T-helper 2 cell treated with Interferon-gamma antibody and Interleukin-4, amounts not matched to agents 100 ng/mL and 5 ng/mL, for 36 hours (primary cell): ENCODE measurements at regions not wholly inside any gene's neighbourhood (a gene's known extent, or its start where the extent isn't known, plus 50 kb on each side); places are given as distances from the start of the nearest gene placed in this dataset.

Experiments
- intact Hi-C: fragments of 100-400 bp; cut with micrococcal nuclease; formaldehyde crosslinking; loops from one replicate; pipeline ENCODE4 v1.15.1; 2023

DNA sequence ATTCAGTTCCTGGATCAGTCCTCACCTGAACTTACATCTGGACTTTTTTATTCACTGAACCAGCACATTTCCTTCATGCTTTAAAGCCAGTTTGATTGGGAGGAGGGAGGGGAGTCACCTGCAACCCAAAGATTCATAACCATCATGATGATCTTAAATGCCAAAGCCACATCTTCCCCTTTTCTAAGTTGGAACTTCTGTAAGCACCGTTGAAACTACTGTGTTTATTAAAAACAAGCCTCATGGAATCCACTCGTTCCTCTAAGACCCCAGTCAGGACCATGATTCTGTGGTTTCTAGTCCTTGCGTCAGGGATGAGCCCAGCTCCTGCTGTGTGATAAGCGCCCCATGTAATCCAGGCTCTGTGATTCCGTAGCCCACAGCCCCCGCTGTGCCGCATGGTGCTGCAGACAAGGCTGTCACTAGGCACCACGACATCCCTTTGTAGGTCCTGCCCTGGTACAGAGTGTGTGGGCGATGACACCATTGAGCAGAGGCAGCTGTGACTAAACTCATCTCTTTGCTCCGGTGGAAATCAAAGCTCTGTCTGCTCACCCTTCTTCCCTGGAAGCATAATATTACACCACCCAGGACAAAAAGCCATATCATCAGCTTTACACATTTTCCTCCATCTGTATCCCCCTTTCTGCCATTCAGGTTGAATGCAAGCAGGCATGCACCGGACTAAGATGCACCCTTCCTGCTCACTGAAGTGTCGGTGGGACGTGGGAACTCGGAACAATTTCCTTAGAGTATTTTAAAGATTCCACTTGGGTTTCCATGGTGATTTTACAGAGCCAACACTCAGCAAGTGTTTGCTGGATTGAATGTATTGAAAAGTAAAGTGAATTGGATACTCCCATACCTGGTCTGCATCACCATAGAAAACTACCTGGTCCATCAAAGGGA lies 132.0 kb upstream of the FSTL4 start:
- intact Hi-C loops: no loop called here

DNA sequence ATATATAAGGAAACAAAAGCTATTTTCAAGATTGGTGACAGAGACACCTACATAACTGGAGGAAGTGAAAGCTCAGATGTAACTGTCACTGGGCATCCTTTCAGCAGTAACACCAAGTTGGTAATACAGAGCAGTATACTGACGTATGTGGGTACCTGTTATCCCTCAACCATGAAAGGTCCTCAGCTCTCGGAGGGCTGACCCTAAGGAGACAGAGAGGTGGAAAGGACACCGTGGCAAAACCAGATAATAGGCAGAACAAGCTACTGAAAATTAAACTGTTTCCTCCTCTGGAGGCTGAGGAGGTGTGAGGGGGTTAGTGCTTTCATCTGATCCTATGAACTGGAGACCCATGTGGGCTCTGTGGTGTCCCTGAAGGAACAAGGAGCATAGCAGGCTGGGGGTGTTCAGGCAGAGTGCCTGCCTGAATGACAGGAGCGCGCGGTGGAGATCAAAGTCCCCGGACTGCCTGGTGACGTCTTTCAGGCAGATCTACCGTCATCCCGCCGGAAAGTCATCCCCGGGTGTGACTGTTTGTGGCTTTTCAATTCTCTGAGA lies 130.2 kb upstream of the FSTL4 start:
- intact Hi-C loops: no loop called here

DNA sequence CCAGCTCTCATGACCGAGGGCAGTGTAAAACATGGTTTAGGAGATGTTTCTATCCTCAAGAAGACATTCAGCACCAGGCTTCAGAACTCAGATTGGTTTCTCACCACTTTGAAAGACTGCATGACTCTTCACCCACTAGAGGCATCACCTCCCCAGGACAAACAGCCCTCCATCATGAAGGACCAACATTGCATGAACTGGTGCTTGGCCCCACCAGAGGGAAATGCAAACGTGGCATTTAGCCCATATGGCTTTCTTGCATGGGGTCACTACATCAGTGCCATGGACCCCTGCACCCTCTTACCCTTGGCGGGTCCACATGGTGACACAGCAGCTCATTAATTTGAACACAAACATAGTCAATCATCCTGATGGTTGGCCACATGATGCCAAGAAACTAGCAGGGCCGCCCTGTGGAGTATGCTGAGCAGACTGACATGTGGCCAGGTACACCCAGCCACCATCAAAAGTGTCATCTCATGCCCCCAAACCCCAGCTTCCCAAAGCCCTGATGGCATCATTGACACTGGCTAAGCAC lies 129.5 kb upstream of the FSTL4 start:
- intact Hi-C loops: no loop called here

DNA sequence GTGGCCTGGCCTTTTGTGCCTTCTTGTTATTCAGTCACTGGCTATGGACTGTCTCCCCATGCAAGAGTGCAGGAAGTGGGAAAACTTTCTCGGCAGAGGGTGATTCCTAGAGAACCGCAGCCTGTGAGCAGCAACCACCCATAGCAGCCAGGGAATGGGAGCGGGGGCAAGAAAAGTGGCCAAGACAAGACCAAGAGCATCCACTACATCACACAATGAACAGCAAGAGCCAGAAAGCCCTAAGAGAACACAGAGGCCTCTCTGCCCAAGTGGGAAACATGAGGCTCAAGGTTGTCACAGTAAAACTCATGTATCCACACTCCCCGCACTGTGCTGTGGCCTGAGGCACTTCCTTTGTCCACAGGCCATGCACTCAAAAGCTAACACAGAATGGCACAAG lies 129.1 kb upstream of the FSTL4 start:
- intact Hi-C loops: no loop called here

DNA sequence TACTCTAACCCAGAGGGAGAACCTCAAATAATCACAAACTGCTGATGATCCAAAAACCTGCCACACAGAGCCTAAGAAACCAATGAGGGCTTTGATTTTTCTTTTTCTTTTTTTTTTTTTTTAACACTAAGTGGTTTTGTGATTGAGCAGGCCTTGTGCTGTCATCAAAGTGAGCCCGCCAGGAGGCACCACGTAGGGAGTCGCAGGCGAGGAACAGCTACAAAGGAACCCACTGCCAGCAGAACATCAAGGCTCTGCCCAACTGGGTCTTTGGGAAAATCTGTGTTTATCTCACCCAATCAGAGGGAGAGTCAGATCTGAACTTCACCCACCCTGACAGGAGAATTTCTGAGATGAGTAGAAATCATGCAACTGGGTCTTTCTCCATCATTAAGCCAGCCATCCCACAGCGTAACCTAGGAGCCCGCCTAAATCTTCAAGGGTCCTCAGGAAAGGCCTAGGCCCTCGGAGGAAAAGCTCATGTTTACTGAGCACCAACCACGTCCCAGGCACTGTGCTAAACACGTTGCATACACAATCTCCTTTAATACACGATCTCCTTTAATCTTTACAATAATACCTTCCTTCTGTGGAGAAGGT lies 126.9 kb upstream of the FSTL4 start:
- intact Hi-C loops: no loop called here

DNA sequence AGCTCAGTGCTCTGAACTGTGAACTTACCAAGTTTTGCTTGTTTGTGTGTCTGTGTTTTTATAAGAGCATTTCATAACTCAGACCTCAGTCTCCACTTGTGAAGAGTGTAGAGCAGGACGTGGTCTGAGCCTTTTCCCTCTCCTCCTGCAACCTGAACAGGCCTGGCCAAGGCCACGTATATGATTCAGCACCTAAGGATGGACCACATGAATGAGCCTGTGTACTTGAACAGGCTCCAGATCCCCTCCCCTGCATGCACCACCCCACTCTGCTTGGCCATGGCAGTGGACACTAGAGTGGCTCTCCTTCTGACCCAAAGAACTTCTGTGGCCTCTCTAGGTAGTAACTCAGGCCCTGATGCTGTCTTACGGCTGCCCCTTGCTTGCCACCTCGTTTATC lies 125.9 kb upstream of the FSTL4 start:
- intact Hi-C loops: no loop called here

DNA sequence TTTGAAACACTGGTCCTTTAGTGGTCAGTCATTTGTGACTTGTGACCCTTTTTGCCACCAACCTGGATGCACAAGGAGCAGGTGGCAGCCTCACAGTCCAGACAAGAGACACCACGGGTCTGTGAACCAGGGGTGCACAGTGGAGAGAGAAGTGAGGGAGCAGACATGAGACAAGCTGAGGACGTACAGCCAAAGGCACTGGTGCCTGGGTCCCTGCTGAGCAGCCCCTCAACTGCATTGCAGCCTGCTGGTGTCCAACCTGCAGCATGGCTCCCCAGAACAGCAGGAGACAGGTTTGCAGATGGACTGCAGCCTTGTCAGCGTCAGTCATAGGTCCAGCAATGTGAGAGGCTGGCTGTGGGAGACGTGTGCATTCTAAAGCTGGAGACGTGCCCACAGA lies 124.2 kb upstream of the FSTL4 start:
- intact Hi-C loops: no loop called here

DNA sequence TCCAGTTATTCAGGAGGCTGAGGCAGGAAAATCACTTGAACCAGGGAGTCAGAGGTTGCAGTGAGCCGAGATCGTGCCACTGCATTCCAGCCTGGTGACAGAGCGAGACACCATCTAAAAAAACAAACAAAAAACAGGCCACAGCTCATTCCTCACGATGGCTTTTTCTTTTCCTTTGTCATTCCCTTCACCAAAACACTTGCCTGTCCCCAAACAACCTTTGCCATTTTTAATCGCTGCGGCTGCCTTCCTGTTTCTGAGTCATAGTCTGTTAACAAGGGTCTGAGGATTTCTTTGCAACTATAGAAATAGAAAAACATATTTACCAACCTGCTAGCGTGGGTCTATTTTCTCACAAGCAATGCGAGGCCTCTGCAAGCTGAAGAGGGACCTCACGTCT lies 123.0 kb upstream of the FSTL4 start:
- intact Hi-C loops: no loop called here

DNA sequence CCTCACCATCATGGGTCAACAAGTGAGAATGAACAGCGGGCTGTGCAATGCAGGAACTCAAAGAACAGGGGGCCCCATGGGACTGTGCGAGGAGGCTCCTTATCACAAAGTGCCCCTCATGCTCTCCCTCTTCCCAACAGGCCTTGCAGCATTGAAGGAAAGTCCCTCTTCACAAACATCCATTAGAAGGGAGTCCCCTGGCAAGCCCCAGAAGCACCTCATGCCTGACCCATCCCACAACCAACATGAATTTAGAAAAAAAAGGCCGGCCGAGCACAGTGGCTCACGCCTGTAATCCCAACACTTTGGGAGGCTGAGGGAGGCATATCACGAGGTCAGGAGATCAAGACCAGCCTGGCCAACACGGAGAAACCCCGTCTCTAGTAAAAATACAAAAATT lies 122.6 kb upstream of the FSTL4 start:
- intact Hi-C loops: no loop called here

DNA sequence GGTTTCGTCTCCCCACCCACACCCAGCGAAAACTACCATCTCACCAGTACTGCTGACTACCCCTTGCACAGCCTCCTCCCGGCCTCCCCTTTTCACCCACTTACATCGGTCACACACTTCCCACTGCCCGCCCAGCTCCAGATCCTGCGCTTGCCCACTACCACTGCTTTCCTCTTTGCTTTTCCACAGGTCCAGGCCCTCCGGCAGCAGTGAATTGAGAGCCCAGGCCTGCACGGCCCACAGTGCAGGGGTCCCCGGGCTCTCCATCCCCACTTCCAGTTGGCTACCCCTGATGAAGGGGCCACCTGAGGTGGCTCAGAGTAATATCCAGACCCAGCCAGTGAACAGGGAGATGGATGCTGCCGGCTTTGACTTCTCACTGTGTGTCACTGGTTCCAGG lies 120.2 kb upstream of the FSTL4 start:
- intact Hi-C loops: no loop called here

DNA sequence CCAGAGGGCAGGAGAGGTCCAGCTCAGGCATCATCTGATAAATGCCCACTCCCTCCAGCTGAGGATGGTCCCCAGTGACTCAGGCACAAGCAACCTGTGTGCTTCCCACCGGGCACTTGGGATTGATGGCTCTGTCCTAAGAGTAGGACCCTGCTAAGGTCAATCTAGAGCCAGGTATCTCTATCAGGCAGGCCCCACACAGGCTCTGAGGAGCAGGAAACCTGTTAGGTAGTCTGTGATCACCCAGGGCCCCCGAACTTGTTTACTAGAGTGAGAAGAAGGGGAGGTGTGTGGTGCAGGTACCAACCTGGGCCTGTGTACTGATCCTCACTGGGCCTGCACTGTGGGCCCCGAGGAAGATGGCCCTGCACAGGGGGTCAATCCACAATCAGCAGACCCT lies 119.6 kb upstream of the FSTL4 start:
- intact Hi-C loops: no loop called here

DNA sequence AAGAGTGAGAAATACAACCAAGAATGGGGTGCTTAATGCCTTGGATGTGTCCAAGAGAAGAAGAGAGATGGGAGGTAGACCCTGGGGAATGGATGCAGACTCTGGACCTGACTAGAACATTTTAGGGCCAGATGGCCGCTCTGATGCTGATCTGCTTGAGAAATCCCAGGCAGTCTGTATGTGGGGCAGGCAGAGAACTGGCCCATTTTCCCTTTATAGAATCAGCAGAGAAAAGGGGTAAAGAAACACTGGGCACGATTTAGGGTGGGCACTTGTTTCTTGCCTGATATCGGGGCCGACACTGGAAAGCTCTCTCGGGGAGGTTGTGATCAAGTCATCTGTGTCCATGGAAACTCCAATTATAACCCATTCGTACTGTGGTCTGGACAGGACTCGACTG lies 118.5 kb upstream of the FSTL4 start:
- intact Hi-C loops: no loop called here

DNA sequence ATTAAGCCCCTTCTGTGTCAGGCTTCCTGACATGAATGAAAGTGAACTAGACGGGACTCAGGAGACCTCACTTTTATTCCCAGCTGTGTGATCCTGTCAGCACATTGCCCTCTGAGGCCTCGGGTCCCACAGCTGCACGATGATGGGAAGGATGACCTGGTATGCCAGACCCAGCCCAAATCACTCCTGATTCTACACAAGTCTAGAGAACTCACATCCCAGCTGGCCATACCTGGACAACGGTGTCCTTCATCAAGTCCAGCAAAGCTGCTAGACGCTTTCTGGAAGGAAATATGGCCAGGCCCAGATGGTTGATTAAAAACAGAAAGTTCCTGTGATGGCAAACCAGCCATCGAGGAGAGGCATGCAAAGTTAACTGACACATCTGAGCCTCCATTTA lies 118.0 kb upstream of the FSTL4 start:
- intact Hi-C loops: no loop called here

DNA sequence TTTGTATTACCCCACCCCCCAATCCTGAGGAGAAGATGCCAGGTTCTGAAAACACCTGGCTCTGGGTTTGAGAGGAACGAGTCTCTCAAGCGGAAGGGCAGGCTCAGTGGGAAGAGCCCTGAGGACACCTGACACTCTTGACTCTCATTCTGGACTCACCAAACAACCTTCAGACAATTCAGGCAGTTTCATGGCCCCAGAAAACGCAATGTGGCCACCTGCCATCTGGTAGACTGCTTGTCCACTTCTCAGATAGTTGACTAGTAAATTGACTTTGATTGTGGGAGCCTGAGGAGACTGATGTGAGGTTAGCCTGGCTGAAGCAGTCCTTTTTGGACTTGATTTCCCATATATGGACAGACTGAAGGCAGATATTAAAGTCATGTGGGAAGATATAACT lies 117.5 kb upstream of the FSTL4 start:
- intact Hi-C loops: no loop called here

DNA sequence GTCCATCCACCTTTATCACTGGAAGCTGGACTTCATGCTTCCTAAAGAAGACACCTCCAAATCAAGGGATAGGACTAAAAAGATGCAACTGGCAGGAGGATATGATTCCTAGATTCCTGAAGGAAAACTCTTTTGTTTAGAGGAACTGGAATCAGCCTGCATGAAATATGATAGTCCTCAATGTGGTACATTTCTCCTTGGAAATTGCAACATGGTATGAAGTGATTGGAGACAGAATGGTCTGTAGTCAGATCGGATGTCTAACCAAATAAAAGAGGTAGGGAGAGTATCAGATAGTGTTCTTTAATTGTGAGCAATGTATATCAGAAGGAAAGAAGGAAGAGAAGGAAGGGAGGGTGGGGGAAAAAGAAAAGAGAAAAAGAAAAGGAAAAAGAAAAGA lies 116.1 kb upstream of the FSTL4 start:
- intact Hi-C loops: no loop called here

DNA sequence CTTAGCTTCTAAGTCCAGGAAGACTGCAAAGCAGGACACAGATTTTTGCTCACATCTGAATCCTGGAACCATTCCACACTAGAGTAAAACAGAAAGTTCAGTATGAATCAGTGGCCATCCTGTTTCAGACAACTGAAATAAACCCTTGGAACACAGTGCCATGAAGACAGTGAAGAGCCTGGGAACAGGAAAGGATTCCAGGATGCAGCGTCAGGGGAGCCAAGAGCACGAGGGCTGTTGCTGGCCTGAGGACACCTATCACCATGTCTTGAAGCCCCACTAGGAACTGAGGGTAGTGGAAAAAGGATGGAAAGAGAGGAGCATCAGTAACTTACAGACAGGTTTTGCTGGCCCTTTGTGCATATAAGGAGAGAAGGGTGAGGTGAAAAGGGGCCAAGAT lies 115.3 kb upstream of the FSTL4 start:
- intact Hi-C loops: no loop called here

DNA sequence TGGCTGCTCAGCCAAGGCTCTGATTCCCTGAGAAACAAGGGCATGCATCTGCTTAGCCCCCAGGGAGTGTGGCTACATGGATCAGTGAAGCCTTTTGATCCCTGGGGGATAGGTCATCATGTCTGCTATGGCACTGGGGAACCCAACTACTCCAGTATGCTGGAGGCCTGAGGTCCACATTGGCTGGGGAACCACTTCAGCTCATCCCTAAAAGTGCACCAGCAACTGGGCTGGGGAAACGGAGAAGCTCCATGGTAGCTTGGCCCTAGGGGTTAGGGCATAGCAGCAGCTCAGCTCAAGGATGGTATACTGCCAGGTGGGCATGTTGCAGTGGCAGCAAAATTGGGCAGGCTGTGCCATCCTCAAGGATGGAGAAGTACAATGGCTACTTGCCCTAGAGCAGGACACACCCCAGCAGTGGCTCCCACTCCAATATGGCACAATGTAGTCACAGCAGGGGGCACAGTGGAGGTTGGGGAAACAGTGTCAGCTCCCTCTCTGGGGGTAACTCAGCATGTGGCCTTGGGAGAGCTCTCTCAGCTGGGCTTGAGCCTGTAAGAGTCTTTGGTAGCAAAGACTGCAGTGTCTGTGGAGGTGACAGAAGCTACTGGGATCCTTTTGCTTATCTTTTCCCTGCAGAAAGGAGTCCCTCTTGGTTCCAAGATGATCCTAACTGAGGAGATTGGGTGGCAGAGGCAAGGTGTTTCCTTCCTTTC lies 111.5 kb upstream of the FSTL4 start:
- intact Hi-C loops: no loop called here

DNA sequence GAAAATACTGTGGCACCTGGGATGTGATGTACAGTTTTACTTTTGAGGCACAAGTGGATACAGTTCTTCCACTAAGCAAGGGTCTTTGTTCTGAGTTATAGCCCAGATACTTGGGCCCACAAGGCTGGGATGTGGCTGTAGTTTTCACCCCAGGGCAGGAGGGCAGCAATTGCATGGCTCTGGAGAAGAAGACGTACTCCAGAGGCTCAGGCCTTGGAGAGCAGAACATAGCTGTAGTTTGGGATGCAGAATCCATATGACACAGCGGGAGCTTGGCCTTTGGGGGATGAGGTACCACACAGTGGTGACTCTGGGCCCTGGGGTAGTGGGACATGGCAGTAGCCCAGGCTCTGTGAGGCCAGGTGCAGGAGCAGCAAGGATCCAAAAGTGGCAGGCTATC lies 110.8 kb upstream of the FSTL4 start:
- intact Hi-C loops: no loop called here

DNA sequence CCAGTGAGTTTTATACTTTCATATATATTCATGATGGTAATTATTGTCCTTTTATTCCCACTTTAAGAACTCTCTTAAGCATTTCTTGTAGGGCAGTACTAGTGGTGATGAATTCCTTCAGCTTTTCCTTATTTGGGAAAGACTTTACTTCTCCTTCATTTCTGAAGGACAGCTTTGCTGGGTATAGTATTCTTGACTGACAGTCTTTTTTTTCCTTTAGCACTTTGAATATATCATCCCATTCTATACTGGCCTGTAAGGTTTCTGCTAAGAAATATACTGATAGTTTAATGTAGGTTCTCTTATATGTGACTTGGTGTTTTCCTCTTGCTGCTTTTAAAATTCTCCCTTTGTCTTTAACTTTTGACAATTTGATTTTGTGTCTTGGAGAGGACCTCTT lies 109.0 kb upstream of the FSTL4 start:
- intact Hi-C loops: no loop called here

DNA sequence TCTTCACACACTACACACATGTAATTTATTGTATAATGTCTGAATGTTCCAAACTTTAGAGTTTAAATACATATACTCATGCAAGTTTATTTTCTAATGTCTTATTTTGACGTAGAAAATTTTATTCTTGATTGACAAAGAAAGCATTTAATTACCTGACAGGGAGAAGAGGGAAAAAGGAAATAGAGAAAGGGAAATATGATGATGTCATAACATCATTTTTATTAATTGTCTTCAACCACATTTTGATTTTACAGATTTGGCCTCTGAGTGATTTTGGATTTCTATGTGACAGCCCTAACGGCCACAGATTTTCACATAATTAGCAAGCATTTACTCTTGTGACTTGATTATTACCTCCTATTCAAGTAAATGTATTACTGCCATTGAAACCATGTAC lies 106.1 kb upstream of the FSTL4 start:
- intact Hi-C loops: no loop called here

DNA sequence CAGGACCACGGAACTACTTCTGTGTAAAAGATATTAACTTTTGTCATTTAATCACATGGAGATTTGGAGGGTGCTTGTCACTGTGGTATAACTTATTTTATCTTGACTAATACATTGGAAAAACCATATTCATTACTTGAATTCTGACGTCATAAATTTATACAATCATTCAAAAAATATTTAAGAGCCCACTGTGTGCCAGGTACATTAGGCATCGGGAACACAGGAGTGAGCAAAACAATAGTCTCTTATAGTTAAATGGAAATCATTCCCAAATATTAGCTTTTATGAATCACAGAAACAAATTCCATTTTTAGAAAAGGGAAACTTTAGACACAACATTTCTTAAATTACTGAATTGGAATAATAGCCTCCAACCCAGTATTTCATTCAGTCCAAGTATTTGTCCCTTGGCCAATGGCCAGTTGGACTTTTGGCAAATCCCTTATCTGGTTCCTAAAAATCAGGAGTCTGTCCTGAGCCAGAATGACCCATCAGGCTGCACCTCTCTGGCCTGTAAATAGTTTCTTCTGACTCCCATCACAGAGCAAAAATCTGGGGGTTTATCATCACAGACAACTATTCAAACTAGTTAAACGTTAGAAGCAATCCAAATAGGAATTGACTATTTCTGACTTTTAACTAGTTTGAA lies 104.3 kb upstream of the FSTL4 start:
- intact Hi-C loops: no loop called here
